ENCODE measurements at regions not wholly inside any gene's neighbourhood (a gene's known extent, or its start where the extent isn't known, plus 50 kb on each side); places are given as distances from the start of the nearest gene placed in this dataset.

GRCh38 chr9:82539146-82539545 is 523.8 kb downstream of the RASEF start:
- intact Hi-C loops (cut with micrococcal nuclease), result no loop called here

DNA sequence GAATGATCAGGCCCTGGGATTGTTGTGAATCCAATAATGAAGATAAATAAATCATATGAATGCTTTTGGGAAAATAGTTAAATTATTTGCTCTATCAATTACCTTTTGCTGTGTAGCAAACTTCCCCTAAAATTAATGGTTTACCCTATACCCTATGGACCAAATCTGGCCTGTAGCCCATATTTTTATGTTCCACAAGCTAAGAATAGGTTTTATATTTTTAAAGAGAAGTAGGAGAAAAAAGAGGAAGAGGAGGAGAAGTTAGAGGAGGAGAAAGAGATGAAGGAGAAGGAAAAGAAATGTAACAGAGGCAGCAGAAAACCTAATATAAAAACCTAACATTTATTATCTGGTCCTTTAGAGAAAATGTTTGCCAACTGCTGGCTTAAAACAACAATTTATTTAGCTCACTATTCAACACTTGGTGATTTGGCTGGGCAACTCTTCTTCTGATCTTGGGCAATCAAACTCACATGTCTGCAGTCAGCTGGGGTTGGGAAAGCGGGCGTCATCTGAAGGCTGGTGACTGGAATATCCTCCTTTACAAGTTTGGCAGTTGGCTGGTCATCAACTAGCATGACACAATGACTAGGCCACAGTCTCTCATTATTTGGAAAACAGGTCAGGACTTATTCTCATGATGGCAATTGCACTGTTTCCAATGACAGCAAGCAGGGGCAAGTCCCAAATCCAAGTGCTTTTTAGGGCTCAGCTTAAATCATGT is 522.9 kb downstream of the RASEF start:
- intact Hi-C loops (cut with micrococcal nuclease), result no loop called here

DNA sequence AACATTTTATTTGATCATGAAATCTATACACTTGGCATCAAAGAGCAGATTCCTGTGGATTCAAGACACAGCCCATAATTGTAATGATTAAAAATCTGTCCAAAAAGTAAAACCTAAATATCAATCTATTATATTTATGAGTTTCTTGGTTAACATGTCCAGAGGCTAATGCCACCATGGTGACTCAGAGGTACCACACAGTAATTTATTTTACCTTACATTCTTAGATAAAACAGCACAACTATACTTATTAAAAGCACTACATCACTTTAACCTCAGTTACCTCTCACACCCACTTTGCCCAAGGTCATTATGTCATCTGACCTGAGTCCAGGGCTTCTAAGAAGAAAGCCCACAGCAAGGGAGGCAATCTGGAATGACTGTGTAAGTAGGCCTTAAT is 519.2 kb downstream of the RASEF start:
- intact Hi-C loops (cut with micrococcal nuclease), result no loop called here

DNA sequence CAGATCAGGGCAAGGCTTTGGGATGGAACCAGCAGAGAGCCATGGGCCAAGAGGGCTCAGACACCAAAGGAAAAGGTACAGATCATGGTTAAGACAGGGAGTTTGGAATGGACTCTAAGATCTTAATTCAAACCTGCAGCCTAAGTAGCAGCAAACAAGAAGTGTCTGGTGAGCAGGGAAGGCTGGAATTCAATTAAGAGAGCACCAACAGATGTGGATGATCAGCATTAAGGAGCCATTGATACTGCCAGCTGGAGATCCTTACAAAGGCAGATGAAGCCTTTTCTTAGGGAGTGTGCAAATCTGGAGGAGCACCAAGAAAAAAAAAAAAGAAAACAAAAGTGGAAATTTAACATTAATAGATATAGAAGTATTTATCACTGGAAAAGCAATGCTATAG is 516.8 kb downstream of the RASEF start:
- intact Hi-C loops (cut with micrococcal nuclease), result no loop called here

- intact Hi-C loops (cut with micrococcal nuclease), result no loop called here
Observed at GRCh38 chr9:82547995-82548394, 514.9 kb downstream of the RASEF start.

- intact Hi-C loops (cut with micrococcal nuclease), result no loop called here
Observed at GRCh38 chr9:82549174-82549821, 513.6 kb downstream of the RASEF start.

DNA sequence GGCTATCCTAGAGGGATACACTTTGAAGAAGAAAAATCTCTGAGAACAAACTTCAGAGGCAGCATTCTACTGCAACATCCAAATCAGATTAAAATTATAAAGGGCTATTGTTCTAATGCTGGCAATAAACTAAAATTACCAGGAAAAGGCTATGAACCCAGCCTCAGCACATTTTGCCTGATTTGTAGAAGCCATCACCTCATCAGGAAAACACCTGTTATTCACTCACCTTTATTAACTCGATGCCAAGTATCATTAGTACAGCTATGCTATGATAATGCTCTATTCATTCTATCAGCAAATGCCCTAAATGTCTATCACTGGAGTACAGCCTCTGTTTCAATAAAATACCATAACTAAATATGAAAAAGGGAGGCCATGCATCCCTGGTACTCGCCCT is 510.2 kb downstream of the RASEF start:
- intact Hi-C loops (cut with micrococcal nuclease), result no loop called here

- intact Hi-C loops (cut with micrococcal nuclease), result no loop called here
Observed at GRCh38 chr9:82553654-82554366, 509.1 kb downstream of the RASEF start.

- intact Hi-C loops (cut with micrococcal nuclease), result no loop called here
Observed at GRCh38 chr9:82554381-82554780, 508.6 kb downstream of the RASEF start.

- intact Hi-C loops (cut with micrococcal nuclease), result no loop called here
Observed at GRCh38 chr9:82555031-82555430, 507.9 kb downstream of the RASEF start.

DNA sequence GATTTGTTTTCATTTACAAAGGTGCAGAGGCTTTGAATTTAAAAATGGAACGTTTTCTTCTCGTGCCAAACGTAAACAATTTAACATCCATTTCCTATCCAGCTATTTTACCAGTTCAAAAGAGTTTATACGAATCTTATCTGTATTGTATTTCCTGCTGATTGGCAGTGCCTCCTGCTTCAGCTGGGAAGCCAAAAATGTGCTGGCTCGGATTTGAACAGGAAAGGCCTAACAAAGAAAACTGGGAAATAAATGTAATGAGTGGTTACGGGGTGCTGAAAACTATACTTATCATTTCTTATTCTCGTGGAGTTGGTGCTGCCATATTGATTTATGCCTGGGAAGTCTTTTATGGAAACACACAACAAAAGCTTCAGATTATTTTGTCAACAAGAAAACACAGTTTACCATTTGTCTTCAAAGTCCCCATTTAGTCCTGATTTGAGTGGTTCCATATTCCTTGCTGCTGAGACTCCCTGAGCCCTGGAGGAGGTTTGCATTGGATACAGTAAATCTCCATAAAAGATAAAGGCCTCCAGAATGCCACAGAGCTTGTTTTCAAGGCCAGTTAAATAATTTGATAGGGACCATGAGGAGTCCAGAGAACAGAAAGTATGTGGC is 507.4 kb downstream of the RASEF start:
- intact Hi-C loops (cut with micrococcal nuclease), result no loop called here

DNA sequence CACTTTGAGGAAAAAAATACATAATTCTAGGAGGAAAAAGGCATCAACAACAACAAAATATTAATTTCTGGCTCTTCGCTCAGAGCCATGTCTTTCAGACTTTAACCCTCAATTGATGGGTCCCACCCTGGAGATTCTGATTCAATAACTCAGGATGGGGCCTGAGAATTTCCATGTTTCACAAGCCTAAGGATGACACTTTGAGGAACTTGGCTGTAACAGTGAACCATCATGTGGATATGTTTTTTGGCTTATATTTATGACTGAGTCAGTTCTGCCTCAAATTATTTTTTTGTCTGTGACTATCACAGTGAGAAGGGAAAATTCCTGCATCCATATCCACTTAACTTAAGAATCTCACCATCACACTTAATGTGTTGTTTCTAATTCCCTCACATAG is 504.6 kb downstream of the RASEF start:
- intact Hi-C loops (cut with micrococcal nuclease), result no loop called here

GRCh38 chr9:82558855-82559630 is 503.9 kb downstream of the RASEF start:
- intact Hi-C loops (cut with micrococcal nuclease), result no loop called here

- intact Hi-C loops (cut with micrococcal nuclease), result no loop called here
Observed at GRCh38 chr9:82560036-82560435, 502.9 kb downstream of the RASEF start.

DNA sequence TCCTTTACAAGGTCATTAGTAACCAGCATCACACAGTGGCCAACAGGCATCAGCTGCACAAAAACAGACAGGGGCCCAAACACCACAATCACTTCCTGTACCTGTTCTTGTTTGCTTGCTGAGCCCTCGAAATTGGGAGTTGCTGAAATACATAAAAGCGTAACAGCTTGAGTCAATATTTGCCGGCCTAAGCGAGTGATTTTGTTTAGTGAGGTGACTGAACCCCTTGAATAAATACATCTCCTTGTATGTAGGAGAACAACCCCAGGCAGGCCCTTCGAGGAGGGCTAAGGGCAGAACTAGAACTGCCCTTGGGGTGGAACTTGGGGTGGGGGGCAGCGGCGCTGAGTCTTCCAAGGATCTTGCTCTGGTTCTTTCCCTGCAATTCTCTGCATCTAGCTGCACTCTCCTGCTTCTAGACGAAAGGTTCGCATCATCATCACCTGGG is 502.5 kb downstream of the RASEF start:
- intact Hi-C loops (cut with micrococcal nuclease), result no loop called here

DNA sequence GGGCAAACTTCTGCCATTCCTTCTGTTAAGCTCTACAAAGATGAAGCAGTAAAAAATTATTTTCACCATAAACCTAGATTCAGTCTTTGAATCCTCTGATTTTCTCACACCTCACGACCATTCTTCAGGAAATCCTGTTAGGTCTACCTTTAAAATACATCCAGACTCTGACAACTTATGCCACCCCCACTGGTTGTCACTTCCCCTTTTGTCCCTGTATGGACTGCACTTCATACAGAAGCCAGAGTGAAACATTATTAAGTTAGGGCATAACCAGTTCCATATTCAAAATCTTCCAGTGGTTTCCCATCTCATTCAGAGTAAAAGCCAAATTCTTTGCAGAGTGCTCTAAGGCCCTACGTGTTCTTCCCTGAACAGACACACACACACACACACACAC is 499.8 kb downstream of the RASEF start:
- intact Hi-C loops (cut with micrococcal nuclease), result no loop called here

GRCh38 chr9:82563841-82564240 is 499.1 kb downstream of the RASEF start:
- intact Hi-C loops (cut with micrococcal nuclease), result no loop called here

- intact Hi-C loops (cut with micrococcal nuclease), result no loop called here
Observed at GRCh38 chr9:82565188-82565969, 497.6 kb downstream of the RASEF start.

GRCh38 chr9:82567953-82568352 is 495.0 kb downstream of the RASEF start:
- intact Hi-C loops (cut with micrococcal nuclease), result no loop called here

DNA sequence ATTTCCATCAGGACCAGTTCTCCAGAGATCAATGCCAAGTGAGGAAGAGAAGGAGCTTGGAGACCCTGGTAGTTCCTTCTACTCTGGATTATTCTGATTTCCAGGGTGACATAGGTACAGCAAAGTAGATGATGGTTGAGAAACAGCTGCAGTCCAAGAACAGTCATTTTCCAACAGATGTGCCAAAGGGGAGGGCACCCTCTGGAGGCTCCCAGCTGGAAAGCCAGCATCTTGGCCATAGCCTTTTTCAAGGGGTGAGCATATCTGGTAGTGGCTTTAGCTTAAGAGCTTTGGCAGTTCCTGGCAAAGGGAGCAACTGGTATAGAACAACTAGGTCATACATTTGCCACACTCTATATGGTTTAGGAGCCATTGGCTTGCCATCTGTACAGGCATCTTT is 492.7 kb downstream of the RASEF start:
- intact Hi-C loops (cut with micrococcal nuclease), result no loop called here

DNA sequence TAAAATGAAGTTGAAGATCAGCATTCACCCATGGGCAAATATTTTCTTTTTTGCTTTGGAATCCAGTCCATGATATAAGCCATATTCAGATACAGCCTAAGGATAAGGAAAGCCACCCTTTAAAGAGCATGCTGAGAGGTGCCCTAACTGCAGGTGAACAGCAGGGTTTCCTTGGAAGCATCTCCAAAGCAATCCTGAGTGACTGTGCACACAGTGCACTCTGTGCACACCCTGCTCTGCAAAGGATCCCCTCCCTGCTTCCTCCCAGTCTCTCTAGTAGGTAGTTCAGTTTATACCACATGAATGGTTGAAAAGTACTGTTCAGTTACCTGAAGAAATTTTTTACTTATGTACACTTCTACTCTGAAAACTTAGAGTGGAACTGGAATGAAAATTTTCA is 491.4 kb downstream of the RASEF start:
- intact Hi-C loops (cut with micrococcal nuclease), result no loop called here
